ENCODE measurements at regions not wholly inside any gene's neighbourhood (a gene's known extent, or its start where the extent isn't known, plus 50 kb on each side); places are given as distances from the start of the nearest gene placed in this dataset.

DNA sequence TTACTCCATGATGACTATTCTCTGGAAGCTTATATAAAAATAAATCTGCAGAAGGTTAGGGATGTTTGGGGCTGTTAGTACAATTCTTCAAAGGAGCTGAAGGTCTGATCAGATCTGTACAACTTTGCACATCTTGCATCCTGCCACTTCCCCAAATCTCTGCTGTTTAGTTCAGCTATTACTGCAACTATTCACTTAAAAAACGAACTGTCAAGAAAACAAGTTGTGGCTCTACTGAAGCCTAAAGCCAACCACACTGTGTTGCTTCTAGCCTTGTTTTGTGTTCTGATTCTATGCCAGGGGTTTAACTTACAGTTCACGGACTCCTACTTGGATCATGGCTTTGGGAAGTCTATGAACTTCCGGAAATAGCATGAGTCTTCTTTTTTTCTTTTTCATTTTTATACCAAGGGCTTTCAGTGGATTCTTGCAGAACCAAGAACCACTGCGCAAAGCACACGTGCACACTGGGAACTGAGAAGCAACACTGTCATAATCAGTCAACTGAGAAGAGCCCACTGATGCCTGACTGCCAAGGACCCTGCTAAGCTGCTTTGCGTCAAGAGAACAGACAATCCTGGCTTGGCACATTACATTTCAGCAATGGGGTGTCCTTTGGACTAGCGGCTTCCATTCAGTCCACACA lies 66.3 kb upstream of the EEA1 start:
- peak overlapping the region; percentile 8; the same call in 1 of the 2 replicates for H2BK20ac ChIP-seq (ENCODE audit: low read depth, low read length)
- ChIA-PET POLR2A (ENCODE audit: unreplicated experiment) (no interaction called here), CTCF (no interaction called here)
- no peak overlapping the region for H3K18ac ChIP-seq (ENCODE audit: low read depth, low read length)
- dilution Hi-C loops (cut with HindIII; ENCODE audit: low sequenced_read_pairs, unreplicated experiment): loop anchor here (25.0 kb wide), 1 partner anchor 392 kb away; the partner anchor contains the start of gene NUDT4
- no peak overlapping the region for H2BK15ac ChIP-seq (ENCODE audit: low read depth, low read length)
- H3K27me3 ChIP-seq (ENCODE audit: control insufficient read depth, insufficient read depth, low read length): no peaks in the 10 kb centered on the region
- H2BK5ac ChIP-seq (ENCODE audit: low read depth, low read length, poor library complexity, severe bottlenecking): no peak overlapping the region
- no peak overlapping the region for H3K9ac ChIP-seq (ENCODE audit: low read depth, low read length)
- H3K9me1 ChIP-seq (ENCODE audit: insufficient read depth, low read length): peaks cover 3% of the 10 kb centered on the region; the same call in 1 of the 2 replicates
- BruUV-seq (replicated peaks): no TSS peak
- no peak overlapping the region for H2AK9ac ChIP-seq (replicated peaks; ENCODE audit: low read depth, low read length, poor library complexity)
- ATAC-seq (ENCODE audit: low read depth) (no peak), DNase-seq (no peak)
- no peak overlapping the region for H3K4me3 ChIP-seq (ENCODE audit: insufficient read depth, low read depth, low read length)
- H2BK120ac ChIP-seq (ENCODE audit: low read depth, low read length): no peak overlapping the region
- in situ Hi-C loops (cut with MboI; ENCODE audit: low sequenced_read_pairs): loop anchor here (25.0 kb wide), 1 partner anchor 1117 kb away; no protein-coding TSS in a partner anchor
- H4K91ac ChIP-seq (ENCODE audit: insufficient read depth, low read depth, low read length): no peak overlapping the region
- H3K4me2 ChIP-seq (ENCODE audit: low read depth, low read length): no peak overlapping the region
- H4K8ac ChIP-seq (ENCODE audit: low read depth in 2 of 2, low read length in 2 of 2): no peak overlapping the region
- no peak overlapping the region for H2AFZ ChIP-seq (replicated peaks; ENCODE audit: low read length, poor library complexity)
- no peak for TF ChIP-seq CEBPB (IDR thresholded peaks at IDR 0.05; ENCODE audit: low read depth, low read length)
- TF ChIP-seq RAD21 (IDR thresholded peaks at IDR 0.05; ENCODE audit: low read length): no peak
- TF ChIP-seq, protein P1, sequence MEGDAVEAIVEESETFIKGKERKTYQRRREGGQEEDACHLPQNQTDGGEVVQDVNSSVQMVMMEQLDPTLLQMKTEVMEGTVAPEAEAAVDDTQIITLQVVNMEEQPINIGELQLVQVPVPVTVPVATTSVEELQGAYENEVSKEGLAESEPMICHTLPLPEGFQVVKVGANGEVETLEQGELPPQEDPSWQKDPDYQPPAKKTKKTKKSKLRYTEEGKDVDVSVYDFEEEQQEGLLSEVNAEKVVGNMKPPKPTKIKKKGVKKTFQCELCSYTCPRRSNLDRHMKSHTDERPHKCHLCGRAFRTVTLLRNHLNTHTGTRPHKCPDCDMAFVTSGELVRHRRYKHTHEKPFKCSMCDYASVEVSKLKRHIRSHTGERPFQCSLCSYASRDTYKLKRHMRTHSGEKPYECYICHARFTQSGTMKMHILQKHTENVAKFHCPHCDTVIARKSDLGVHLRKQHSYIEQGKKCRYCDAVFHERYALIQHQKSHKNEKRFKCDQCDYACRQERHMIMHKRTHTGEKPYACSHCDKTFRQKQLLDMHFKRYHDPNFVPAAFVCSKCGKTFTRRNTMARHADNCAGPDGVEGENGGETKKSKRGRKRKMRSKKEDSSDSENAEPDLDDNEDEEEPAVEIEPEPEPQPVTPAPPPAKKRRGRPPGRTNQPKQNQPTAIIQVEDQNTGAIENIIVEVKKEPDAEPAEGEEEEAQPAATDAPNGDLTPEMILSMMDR (conservative IDR thresholded peaks at IDR 0.05; ENCODE audit: low read depth, low read length): no peak
- TF ChIP-seq, protein P2, sequence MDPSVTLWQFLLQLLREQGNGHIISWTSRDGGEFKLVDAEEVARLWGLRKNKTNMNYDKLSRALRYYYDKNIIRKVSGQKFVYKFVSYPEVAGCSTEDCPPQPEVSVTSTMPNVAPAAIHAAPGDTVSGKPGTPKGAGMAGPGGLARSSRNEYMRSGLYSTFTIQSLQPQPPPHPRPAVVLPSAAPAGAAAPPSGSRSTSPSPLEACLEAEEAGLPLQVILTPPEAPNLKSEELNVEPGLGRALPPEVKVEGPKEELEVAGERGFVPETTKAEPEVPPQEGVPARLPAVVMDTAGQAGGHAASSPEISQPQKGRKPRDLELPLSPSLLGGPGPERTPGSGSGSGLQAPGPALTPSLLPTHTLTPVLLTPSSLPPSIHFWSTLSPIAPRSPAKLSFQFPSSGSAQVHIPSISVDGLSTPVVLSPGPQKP (IDR thresholded peaks at IDR 0.05; ENCODE audit: borderline replicate concordance, low read depth, low read length): no peak
- no peak for TF ChIP-seq FOS (IDR thresholded peaks at IDR 0.05; ENCODE audit: low read depth, low read length)
- no peak for TF ChIP-seq POLR2A (IDR thresholded peaks at IDR 0.05; ENCODE audit: low read depth, low read length)
- no peak for TF ChIP-seq MAZ (IDR thresholded peaks at IDR 0.05; ENCODE audit: borderline replicate concordance, low read depth, low read length)
- TF ChIP-seq SMC3 (IDR thresholded peaks at IDR 0.05; ENCODE audit: low read depth, low read length): no peak
- TF ChIP-seq MAFK (IDR thresholded peaks at IDR 0.05; ENCODE audit: low read depth, low read length): no peak
- no peak for TF ChIP-seq MXI1 (IDR thresholded peaks at IDR 0.05; ENCODE audit: borderline replicate concordance, low read depth, low read length)
- TF ChIP-seq BHLHE40 (IDR thresholded peaks at IDR 0.05; ENCODE audit: low read depth, low read length): no peak
- no peak for TF ChIP-seq CHD1 (IDR thresholded peaks at IDR 0.05; ENCODE audit: low read depth, low read length)
- TF ChIP-seq RFX5 (IDR thresholded peaks at IDR 0.05; ENCODE audit: low read depth, low read length): no peak
- TF ChIP-seq NFE2L2 (IDR thresholded peaks at IDR 0.05; ENCODE audit: low read depth, low read length): no peak
- TF ChIP-seq, protein P3, sequence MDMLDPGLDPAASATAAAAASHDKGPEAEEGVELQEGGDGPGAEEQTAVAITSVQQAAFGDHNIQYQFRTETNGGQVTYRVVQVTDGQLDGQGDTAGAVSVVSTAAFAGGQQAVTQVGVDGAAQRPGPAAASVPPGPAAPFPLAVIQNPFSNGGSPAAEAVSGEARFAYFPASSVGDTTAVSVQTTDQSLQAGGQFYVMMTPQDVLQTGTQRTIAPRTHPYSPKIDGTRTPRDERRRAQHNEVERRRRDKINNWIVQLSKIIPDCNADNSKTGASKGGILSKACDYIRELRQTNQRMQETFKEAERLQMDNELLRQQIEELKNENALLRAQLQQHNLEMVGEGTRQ (IDR thresholded peaks at IDR 0.05; ENCODE audit: low read depth, low read length): no peak
- no peak for TF ChIP-seq RCOR1 (IDR thresholded peaks at IDR 0.05; ENCODE audit: insufficient replicate concordance, low read length)
- H3K79me1 ChIP-seq (ENCODE audit: low read depth in 1 of 2, low read length in 2 of 2): no peaks in the 10 kb centered on the region; a peak in 1 of 4 replicates
- H3K36me3 ChIP-seq (ENCODE audit: control insufficient read depth, insufficient read depth, low read length): no peaks in the 10 kb centered on the region
- H3K56ac ChIP-seq (ENCODE audit: extremely low read depth, insufficient read depth, low read length): no peak overlapping the region
- no peaks in the 10 kb centered on the region; the same call in 1 of the 2 replicates for H3K4me1 ChIP-seq (ENCODE audit: control insufficient read depth, insufficient read depth, low read length)
- H2AK5ac ChIP-seq (ENCODE audit: low read depth, low read length): no peak overlapping the region; the same call in 1 of the 2 replicates
- H3K23ac ChIP-seq (ENCODE audit: low read depth, low read length): no peak overlapping the region
- intact Hi-C loops (cut with micrococcal nuclease): no loop called here
- no peak overlapping the region for H3K4ac ChIP-seq (ENCODE audit: low read depth, low read length)
- peaks cover 2% of the 10 kb centered on the region for H3K9me3 ChIP-seq (ENCODE audit: control insufficient read depth, insufficient read depth, low read length)
- WGBS, 2 experiments (ENCODE audit: extremely low coverage in 2 of 2, insufficient read length in 1 of 2): 93% methylated on average over 2 of the region's 7 CpGs; no CpG with 5 or more reads in 1 of the 2 experiments
- no peaks in the 10 kb centered on the region for H4K20me1 ChIP-seq (ENCODE audit: insufficient read depth, low read length)
- H4K5ac ChIP-seq (ENCODE audit: low read depth, low read length): no peak overlapping the region
- no peak overlapping the region for H3K27ac ChIP-seq (ENCODE audit: insufficient read depth, low read length)
- H3K14ac ChIP-seq (replicated peaks; ENCODE audit: low read depth, low read length): no peak overlapping the region

All from IMR-90 (cell line).